Upper lobe of left lung (tissue), 6 donors: ENCODE measurements at regions not wholly inside any gene's neighbourhood (a gene's known extent, or its start where the extent isn't known, plus 50 kb on each side); places are given as distances from the start of the nearest gene placed in this dataset.

Experiments
- ATAC-seq, 2 donors: fragments of 200-7000 bp; cut with Tn5 transposase; one replicate each; pipeline ENCODE4 v1.9.1; 2022; ENCODE audit warnings: mild to moderate bottlenecking in 2 of 2, moderate library complexity in 2 of 2; ENCODE audit not compliant: low FRiP score in 2 of 2
- DNase-seq, 2 donors: peaks; one replicate each; pipeline ENCODE4 v3.0.0-alpha.2; 2019 to 2020
- H3K27ac ChIP-seq, 4 donors: fragments of 200-600 bp; sonication (generic); one replicate each; pipeline ENCODE4 v1.5.1; 2016 to 2019
- H3K27me3 ChIP-seq, 4 donors: fragments of 200-600 bp; sonication (generic); one replicate each; pipeline ENCODE4 v1.5.1; 2017 to 2019
- H3K36me3 ChIP-seq, 4 donors: fragments of 200-600 bp; sonication (generic); one replicate each; pipeline ENCODE4 v1.5.1; 2016 to 2019
- H3K4me1 ChIP-seq, 4 donors: fragments of 200-600 bp; sonication (generic); one replicate each; pipeline ENCODE4 v1.5.1; 2018 to 2019
- H3K4me3 ChIP-seq, 4 donors: fragments of 200-600 bp; sonication (generic); one replicate each; pipeline ENCODE4 v1.5.1; 2017 to 2019; ENCODE audit warnings: mild to moderate bottlenecking in 2 of 4, moderate library complexity in 1 of 4
- H3K9me3 ChIP-seq, 4 donors: fragments of 200-600 bp; sonication (generic); one replicate each; pipeline ENCODE4 v1.5.1; 2018 to 2019
- CTCF ChIP-seq, 6 experiments: fragments of 450-650 bp in 4 of 6; fragments of 200-600 bp in 2 of 6; sonication (generic) in 2 of 6; IDR thresholded peaks; one replicate each; pipeline ENCODE4 v1.5.1; 2016 to 2019; ENCODE audit warnings: antibody characterized with exemption in 6 of 6
- EP300 ChIP-seq, 4 donors: sonication (generic); formaldehyde crosslinking; IDR thresholded peaks; one replicate each; pipeline ENCODE4 v1.5.1; 2017; ENCODE audit warnings: antibody characterized with exemption in 4 of 4, control low read depth in 2 of 4
- POLR2A ChIP-seq, 4 donors: fragments of 450-650 bp; IDR thresholded peaks; one replicate each; pipeline ENCODE4 v1.5.1; 2016 to 2017; ENCODE audit warnings: antibody characterized with exemption in 4 of 4, mild to moderate bottlenecking in 2 of 4
- POLR2AphosphoS5 ChIP-seq, 2 donors: sonication (generic); formaldehyde crosslinking; IDR thresholded peaks; one replicate each; pipeline ENCODE4 v1.5.1; 2017; ENCODE audit warnings: antibody characterized with exemption in 2 of 2
- WGBS, 2 donors: methylation state at CpG; one replicate each; pipeline ENCODE4 v1.1.5; 2017 to 2018; 5-methylcytosine and 5-hydroxymethylcytosine counted together
- donor health status: DM: no; HTN: no; CAD: no; lungs with moderate emphysema.
- donor health status: DM: no; HTN: yes; CAD: no; lungs with severe emphysema.

GRCh38 chrX:64642482-64642881 is 247.2 kb upstream of the MTMR8 start:
- DNase-seq (no peak), ATAC-seq (no peak)
- H3K27ac ChIP-seq, result no peak overlapping the region
- 54 to 91% methylated on average over 2 of the region's 2 CpGs for WGBS, 2 donors
- H3K27me3 ChIP-seq, result no peaks in the 10 kb centered on the region
- H3K9me3 ChIP-seq, result peaks cover 0 to 8% (median 0%) of the 10 kb centered on the region in 4 donors
- no peak overlapping the region for H3K4me3 ChIP-seq
- H3K4me1 ChIP-seq, result no peaks in the 10 kb centered on the region
- TF ChIP-seq EP300 (IDR thresholded peaks at IDR 0.05) (no peak), CTCF (IDR thresholded peaks at IDR 0.05) (no peak), POLR2A (IDR thresholded peaks at IDR 0.05) (no peak), POLR2AphosphoS5 (IDR thresholded peaks at IDR 0.05) (no peak)
- no peaks in the 10 kb centered on the region for H3K36me3 ChIP-seq
